A673 (cell line): ENCODE measurements at regions not wholly inside any gene's neighbourhood (a gene's known extent, or its start where the extent isn't known, plus 50 kb on each side); places are given as distances from the start of the nearest gene placed in this dataset.

Experiments used
- CTCF ChIP-seq: fragments of 300-800, 200-600 bp; sonication (generic); conservative IDR thresholded peaks from 2 replicates; pipeline ENCODE4 v1.5.1; 2017; ENCODE audit warnings: low read depth, mild to moderate bottlenecking, antibody characterized with exemption, low read length, moderate library complexity, mixed read lengths
- EZH2 ChIP-seq: fragments of 200-600 bp; sonication (generic); IDR thresholded peaks from 2 replicates; pipeline ENCODE4 v1.6.1; 2017; ENCODE audit warnings: borderline replicate concordance, low read depth, mild to moderate bottlenecking, mixed read lengths, antibody characterized with exemption, low read length; ENCODE audit not compliant: poor library complexity, severe bottlenecking

- no peak for TF ChIP-seq EZH2
- TF ChIP-seq CTCF = no peak
Measured at GRCh38 chr6:137652961-137653705, 158.9 kb upstream of the OLIG3 start.
